NCI-H524 treated with DMSO at 0.1 percent for 48 hours (cell line): ENCODE measurements at regions not wholly inside any gene's neighbourhood (a gene's known extent, or its start where the extent isn't known, plus 50 kb on each side); places are given as distances from the start of the nearest gene placed in this dataset.
A peak's percentile ranks its signal among the peaks of the same experiment; 100 is the strongest.

Experiments
- DNase-seq: peaks from one replicate; lab custom pipeline; 2025; lab: John Stamatoyannopoulos, UW

GRCh38 chr22:23522623-23523251, 57.4 kb downstream of the IGLL1 start:
- DNase-seq = no peak

GRCh38 chr22:23521441-23522113, 58.5 kb downstream of the IGLL1 start:
- peak; percentile 74 for DNase-seq

GRCh38 chr22:23520863-23521440, 59.1 kb downstream of the IGLL1 start:
- DNase-seq = no peak

GRCh38 chr22:23519442-23520157, 60.5 kb downstream of the IGLL1 start:
- no peak for DNase-seq

GRCh38 chr22:23518376-23519187, 61.5 kb downstream of the IGLL1 start:
- no peak for DNase-seq

GRCh38 chr22:23517804-23518375, 62.2 kb downstream of the IGLL1 start:
- DNase-seq = no peak

GRCh38 chr22:23516304-23516703, 63.8 kb downstream of the IGLL1 start:
- no peak for DNase-seq

- no peak for DNase-seq
These were observed 65.6 kb downstream of the IGLL1 start for GRCh38 chr22:23514322-23515038.

- DNase-seq = no peak
These were observed 66.4 kb downstream of the IGLL1 start for GRCh38 chr22:23513705-23514104.

GRCh38 chr22:23513133-23513532, 67.0 kb downstream of the IGLL1 start:
- DNase-seq = no peak

GRCh38 chr22:23512721-23513120, 67.4 kb downstream of the IGLL1 start:
- no peak for DNase-seq

- no peak for DNase-seq
These were observed 67.8 kb downstream of the IGLL1 start for GRCh38 chr22:23512348-23512705.

- DNase-seq = no peak
These were observed 68.3 kb downstream of the IGLL1 start for GRCh38 chr22:23511627-23512347.

GRCh38 chr22:23509571-23510302, 70.4 kb downstream of the IGLL1 start:
- no peak for DNase-seq

- DNase-seq = no peak
These were observed 75.6 kb downstream of the IGLL1 start for GRCh38 chr22:23504516-23504915.

- no peak for DNase-seq
These were observed 76.2 kb downstream of the IGLL1 start for GRCh38 chr22:23503736-23504440.

- DNase-seq = no peak
These were observed 76.9 kb downstream of the IGLL1 start for GRCh38 chr22:23503142-23503541.

- no peak for DNase-seq
These were observed 78.4 kb downstream of the IGLL1 start for GRCh38 chr22:23501708-23502107.

- no peak for DNase-seq
These were observed 78.8 kb downstream of the IGLL1 start for GRCh38 chr22:23501261-23501619.
